NCI-H128 (cell line): ENCODE measurements at regions not wholly inside any gene's neighbourhood (a gene's known extent, or its start where the extent isn't known, plus 50 kb on each side); places are given as distances from the start of the nearest gene placed in this dataset.
A peak's percentile ranks its signal among the peaks of the same experiment; 100 is the strongest.

Experiments used
- DNase-seq: peaks from one replicate; lab custom pipeline; 2025; ENCODE audit not compliant: unreplicated experiment; lab: John Stamatoyannopoulos, UW

DNA sequence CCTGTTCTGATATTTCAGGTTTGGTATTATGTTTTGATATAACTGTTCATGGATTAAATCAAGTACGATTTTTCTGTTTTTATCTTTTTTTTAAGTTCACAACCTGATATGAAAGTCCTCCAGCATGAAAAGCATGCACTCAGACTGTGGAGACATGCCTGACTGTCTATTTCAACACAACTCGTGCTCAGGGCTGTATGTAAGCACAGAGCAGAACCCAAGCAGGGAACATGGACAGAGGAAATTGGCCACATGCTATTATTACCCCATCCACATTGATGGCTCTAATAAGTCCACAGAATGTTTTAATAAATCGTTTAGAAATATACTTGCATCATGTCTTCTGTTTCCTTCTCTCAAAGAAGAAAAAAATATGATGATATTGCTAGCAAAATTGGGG, 730.4 kb downstream of the C6orf118 start:
- no peak for DNase-seq

DNA sequence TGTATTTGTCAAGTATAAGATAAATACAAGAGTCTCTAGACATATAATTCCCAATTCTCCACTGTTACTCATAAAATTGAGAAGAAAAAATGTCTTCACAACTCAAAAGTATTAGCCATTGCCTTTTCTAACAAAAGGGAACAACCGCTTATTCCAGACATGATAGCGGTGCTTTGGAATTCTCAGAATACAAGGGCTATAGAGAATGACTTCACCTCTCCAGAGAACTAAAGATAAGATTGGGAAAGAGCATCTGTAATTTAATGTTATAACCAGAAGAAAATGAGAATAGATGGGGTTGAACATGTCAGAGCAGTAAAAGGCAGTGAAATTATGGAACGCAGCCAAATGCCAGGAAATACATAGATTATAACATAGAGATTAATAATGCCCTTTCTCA, 730.8 kb downstream of the C6orf118 start:
- no peak for DNase-seq

DNA sequence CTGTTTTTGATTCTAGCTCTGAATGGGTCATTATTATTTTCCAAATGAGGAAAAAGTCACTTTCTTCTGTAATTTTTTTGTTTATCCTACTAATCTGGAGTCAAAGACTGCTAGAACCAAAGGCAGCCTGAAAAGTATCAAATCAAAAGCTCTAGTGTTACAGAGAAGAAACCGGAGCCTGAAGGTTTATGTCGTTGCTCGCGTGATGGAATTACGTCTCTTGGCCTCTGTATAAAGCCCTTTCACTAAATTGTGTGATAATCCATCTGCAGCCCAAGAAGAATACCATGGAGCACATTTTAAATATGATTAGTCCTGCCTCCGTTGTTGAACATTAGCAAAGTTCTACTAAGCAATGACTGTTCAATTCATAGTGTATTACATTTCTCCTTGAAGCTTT, 738.6 kb downstream of the C6orf118 start:
- DNase-seq: no peak

DNA sequence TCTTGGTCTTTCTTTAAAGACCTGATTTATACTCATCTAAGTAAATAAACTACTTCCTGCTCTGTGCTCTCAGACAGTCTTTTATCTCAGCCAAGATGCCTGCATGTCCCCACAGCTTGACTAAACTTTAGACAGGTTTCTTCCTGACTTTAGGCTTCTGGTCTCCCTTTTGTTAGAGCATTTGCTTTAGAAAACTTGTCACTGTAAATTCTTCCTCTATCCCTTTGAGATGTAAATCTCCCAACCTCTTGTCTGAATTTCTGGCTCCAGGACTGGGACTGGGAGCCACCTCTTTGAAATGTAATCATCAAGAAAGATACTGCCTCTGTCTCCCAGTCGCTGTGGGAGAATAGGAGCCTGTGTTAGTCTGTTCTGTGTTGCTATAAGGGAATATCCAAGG, 739.9 kb downstream of the C6orf118 start:
- DNase-seq: no peak

DNA sequence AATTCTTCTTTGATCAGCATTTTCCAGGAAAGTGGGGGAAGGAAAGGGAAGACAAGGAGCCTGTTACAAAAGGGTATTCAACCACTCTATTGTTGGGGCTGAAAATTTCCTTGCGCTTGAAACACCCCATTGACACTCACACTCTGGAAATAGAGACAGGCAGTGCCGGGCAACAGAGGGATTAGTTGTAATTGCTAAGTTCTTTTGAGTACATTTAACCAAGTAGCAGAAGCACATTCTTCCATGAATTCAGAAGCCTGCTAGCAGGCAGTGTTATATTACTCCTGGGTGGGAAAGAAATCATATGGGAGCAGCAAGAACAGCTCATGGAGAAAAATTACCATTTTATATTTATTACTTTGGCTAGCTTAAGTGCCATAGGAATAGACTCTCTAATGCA, 745.5 kb downstream of the C6orf118 start:
- DNase-seq: no peak

DNA sequence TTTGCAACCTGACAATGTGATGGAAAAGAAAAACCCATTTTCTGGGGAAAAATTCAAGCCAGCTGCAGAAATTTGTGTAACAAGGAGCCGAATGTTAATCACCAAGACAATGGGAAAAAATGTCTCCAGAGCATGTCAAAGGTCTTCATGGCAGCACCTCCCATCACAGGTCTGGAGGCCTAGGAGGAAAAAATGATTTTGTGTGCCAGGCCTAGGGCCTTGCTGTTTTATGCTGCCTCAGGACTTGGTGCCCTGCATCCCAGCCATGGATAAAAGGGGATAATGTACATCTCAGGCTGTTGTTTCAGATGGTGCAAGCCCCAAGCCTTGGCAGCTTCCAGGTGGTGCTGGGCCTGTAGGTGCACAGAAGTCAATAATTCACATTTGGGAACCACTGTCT, 747.7 kb downstream of the C6orf118 start:
- DNase-seq: no peak

DNA sequence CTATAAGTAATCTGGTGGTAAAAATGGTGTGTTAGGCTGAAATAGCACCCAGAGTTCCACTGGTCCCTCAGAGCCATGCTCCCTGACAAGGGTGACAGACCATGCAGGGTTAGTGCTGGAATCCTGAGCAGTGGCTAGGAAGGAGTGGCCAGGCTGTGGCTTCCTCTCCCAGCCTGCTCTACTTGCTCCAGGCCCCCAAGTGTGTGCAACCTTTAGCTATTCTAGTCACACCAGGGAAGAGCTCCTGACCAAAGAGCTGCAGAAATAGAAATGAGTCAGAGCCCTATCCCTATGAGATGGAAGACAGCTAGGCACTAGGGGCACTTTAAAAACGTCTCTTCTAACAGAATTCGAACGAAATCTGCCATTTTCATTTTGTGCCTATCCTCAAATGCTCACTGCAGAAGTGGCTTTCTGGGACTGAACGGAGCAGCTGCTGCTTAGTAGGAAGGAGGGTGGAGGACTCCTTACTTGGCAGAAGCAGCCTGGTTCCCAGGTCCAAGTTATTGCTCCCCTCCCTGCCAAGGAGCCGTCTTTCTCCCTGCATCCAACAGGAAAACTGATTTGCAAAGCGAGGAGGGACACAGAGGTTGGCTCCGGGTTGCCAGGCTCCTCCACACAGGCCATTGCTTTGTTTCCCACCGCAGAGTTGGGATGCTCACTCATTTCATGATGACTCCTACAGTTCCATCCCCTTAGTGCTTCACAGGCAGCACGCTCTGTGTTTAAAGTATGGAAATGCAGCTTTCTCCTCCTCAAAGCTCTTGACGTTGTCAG, 754.5 kb downstream of the C6orf118 start:
- DNase-seq: no peak

DNA sequence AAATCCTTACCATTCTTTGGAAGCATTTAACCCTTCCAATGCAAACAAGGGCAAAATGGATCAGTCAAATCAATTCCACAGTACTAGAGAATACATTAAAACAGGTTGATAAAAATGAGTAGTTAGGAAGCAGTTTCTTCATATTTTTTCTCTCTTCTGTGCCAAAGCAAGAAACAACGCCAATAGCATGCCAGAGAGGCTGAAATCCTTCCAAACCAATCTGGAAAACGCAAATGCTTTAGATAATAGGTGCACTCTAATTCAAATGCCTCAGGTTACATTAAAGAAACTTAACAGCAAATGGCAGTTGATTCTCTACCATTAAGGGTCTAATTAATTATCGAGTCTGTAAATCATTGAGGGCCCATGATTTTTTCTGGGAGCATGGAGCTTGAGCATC, 755.2 kb downstream of the C6orf118 start:
- no peak for DNase-seq

DNA sequence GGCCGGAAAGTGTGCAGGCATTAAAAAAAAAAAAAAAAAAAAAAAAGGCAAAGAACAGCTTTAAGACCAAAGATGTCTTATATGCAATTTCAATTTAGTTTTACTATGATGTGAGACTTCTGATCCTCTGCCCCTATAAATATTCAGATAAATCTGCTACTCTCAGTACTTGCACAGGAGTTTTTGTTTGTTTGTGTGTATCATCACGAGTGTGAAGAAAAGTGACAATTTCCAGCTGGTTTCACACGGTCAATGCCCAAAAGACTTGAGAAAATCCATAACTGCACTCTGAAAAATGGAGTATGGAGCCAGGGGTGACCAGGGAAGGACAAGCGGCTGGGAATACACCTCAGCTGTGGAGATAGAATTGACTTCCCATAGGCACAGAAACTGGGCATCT, 757.7 kb downstream of the C6orf118 start:
- DNase-seq: no peak

DNA sequence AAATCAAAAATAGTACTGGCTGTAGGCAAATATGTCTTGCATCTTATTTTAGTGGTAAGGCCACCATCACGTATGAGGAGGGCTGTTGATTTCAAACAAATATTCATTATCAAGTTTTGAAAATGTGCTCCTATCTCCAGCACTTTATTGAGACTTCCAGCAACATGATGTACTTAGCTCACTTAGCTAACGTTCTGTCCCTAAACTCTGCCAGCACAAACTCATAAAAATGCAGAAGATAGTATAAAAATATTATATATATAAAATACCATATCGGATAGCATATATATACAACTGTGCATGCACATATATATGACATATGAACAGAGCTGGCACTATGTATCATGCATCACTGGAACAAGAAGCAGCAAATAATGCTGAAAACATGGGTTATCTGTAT, 762.3 kb downstream of the C6orf118 start:
- DNase-seq: no peak

DNA sequence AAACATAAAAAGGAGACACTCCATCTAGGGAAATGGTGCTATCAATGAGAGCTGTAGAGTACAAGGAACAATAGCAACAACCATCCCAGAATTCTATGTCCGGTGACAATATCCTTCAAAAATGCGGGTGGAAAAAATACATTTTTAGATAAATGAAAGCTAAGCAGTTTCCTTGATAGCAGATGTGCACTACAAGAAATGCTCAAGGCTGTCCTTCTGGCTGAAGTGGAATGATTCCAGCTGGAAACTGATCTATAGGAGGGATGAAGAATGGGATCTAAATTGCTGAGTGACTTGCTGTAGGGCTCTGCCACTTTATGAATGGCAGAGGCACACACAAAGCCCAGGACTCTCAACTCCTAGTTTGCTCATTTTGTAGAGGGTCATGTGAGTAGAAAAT, 763.1 kb downstream of the C6orf118 start:
- DNase-seq: no peak

DNA sequence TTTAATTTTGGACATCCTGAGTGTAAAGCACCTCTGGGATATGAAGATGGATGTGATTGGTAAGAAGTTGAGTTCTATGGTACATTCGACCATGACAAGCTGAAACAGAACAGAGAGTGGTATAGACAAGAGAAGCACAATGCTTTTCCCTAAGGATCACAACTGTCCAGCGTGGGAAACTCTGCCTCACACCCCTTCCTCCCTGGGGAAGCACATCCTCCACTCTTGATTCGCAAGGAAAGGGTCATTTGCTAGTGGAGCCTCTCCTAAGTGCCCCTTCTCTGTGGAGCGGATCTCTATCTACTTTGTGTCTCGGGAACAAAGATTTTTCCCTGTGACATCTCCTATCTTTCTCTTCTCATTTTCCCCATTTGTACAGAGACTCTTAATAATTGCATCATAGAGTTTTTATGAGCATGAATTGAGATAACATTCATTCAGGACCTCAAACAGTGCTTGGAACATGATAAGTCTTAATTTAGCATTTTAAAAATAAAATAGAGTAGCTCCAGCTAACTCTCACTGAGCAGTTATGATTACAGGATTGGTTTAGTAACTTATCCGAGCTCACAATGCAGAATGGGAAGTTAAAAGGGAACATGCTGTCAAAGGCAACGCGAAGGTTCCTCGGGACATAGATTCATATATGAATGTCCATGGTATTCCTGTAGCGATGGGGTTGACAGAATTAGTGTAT, 775.2 kb downstream of the C6orf118 start:
- no peak for DNase-seq

DNA sequence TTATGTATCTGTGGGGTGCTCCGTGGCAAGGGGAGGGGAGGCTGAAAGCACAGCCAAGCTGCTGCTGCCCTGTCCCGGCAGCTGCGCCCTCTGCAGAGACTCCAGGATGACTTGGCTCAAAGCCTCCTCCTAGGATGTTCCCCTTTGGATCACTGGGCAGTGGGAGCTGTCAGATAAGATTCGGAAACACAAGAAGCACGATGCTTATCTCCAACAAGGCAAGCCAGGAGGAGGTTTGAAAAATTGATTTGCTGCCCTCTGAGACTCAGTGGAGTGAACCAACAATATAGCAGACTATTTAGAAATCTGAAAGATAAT, 776.4 kb downstream of the C6orf118 start:
- DNase-seq: no peak

DNA sequence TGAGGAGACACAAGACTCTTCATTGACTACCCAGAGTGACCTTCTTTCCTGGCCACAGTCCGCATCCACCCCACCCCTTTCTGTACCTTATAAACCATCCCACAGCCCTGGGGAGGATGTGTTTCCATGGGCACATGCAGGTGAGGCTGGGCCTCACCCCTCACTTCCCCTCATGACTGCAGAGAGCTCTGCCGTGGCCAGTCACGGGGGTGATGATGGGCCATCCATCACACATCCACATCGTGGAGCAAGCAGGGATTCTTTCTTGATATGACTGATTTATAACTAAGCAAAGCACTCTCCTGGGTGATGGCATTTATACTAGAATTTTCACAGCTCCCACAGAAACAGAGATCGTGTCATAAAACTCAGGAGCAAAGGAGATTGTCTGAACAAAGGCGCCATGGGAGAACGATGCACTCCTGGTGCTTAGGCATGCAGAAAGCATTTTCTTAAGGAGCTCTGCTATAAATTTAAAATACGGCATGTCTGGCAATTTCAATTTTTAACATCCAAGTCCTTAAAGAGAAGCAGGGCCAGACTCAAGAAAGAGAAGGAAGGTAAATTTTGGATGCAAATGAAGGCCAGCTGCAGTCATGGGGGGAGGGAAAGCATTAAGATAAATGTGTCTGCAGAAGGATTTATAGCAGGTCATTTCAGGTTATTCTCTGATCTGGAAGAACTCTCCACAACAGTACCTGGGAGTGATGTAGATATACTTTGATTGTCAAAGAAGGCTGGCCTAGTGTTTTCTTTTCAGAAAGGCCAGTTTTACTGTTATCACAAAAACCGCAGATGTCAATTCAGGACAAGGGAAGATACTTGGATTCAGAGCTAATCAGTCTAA, 777.0 kb downstream of the C6orf118 start:
- no peak for DNase-seq

DNA sequence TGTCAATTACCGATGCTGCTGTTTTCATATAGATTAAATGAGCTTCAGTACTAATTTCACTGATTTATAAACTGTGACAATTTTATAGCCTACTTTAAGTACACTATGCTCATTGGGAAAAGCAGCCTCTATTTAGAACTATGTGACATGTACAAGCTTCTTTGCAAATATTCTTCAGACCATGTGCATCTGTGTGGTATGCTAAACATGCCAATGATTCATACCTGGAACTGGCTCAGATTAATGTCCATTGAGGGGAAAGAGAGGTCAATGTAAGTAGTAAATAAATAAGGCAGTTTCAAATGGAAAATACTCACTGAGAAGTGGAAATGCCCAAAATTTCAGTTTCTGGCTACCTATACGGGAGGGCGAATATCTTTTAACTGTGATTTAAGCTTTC, 777.7 kb downstream of the C6orf118 start:
- no peak for DNase-seq

DNA sequence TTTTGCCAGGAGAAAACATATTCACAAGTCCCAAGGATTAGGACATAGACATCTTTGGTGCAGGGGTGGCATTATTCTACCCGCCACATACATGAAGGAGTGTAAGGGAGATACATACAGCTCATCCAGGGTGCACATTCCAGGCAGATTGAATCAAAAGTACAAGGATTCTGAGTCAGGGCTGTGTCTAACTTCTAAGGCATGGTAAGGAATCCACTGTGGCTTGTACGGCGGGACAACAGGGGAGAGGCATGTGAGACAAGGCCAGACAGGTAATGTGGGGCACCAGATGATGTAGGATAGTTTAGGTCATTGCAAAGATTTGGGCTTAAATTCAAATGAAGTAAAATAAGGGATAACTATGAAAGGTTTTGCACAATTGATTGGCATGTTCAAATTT, 780.9 kb downstream of the C6orf118 start:
- no peak for DNase-seq

DNA sequence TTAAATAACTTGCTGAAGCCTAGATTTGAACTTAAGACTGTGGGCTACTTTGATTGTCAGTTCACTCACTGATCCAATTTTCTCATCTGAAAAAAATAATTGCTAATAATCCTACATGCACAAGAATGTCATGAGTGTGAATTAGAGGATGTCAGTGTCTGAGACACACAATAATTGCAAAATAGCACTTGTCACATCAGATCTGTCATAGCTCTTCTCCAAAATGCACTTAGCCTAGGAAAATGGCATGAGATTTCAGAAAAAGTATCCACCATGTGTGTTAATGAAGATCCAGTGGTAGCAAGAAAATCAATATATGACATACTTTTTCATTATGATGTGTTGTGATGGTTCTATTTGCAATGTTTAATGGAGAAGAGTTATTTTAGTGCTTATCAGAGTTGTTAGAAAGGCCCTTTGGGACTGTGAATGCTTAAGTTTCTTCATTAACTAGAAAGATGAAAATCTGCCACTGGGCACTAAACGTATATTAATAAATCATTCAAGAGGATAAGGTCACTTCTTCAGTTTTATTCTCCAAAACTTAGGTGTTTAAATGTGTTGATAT, 786.2 kb downstream of the C6orf118 start:
- no peak for DNase-seq

DNA sequence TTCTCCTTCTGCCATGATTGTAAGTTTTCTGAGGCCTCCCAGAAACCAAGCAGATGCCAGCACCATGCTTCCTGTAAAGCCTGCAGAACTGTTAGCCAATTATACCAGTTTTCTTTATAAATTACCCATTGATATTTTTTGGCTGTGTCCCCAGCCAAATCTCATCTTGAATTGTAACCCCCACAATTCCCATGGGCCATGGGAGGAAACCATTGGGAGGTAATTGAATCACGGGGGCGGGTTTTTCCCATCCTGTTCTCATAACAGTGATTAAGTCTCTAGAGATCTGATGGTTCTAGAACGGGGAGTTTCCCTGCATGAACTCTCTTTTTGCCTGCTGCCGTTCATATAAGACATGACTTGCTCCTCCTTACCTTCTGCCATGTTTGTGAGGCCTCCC, 788.5 kb downstream of the C6orf118 start:
- DNase-seq: no peak

DNA sequence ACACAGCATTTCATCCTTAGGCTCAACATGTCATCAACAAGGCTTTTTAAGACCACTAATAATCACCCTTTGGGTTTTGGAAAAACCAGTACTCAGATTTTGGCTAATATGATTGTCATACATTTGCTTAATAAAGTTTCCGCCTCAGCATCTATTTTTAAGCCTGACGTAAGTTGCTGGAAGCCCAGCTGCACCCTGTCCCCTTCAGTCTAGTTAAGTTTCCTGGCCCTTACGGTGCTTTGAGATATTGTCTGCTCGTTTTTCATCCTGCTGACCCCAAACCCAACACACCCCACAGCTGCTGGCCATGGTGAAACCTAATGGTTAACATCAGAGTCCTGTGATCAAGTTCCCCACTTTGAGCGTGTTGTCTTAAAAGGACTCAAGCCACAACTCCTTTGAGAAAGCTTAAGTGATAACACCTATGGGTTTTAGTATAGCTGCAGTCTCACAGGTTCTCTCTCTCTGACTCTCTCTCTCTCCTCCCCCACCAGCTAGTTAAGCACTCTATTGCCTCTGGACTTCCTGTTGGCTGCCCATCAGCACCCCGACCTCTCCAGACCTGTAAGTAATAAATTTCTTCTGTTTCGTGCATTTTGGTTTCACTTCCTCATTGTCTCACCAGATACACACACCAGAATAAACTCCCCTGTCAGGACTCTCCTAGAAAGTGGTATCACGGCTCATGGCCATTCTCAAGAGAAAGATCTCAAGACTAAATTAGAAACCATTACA, 802.0 kb downstream of the C6orf118 start:
- DNase-seq: no peak

DNA sequence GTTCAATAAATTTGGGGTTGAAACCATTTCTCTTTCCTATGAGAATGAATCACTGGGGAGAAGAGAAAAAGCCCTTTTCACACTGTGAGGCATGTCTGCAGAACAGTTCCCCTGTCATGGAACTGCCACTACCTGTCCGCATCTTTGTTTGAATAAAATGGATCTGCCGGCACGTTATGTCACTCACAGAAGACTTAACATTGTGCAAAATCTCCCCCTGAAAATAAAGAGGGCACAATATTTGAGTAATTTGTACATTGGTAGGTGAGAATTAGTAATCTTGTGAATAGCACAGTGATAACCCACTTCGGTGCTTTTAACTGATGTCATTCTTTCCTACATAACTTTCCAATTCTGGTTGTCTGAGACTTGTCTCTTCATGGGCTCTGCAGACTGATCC, 804.0 kb downstream of the C6orf118 start:
- DNase-seq: no peak

DNA sequence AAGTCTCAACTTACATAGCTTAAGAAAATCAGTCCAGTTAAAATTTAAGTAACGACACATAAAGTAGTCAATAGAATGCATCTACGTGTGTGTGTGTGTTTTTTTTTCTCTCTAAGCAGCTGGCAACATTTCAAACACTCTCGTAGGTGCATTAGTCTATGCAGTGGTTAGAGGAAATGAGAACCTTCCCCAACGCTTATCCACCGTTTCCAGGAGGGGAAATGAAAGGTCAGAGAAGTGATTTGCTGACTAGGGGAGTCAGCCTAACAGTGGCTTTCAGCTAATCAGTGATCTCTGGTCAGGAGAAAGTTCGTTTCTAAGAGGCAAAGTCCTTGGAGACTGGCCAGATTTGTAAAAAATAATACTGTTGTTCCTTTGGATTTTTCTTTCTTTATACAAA, 806.6 kb downstream of the C6orf118 start:
- DNase-seq: peak; percentile 80
